Neutrophil (primary cell): ENCODE measurements at regions not wholly inside any gene's neighbourhood (a gene's known extent, or its start where the extent isn't known, plus 50 kb on each side); places are given as distances from the start of the nearest gene placed in this dataset.

Experiments
- H3K27ac ChIP-seq: fragments of 200-600 bp; sonication (generic); 2 replicates; pipeline ENCODE4 v1.5.1; 2016; ENCODE audit warnings: mild to moderate bottlenecking, moderate library complexity
- H3K27me3 ChIP-seq: fragments of 200-600 bp; sonication (generic); 2 replicates; pipeline ENCODE4 v1.6.0; 2016; ENCODE audit warnings: mild to moderate bottlenecking
- H3K36me3 ChIP-seq: fragments of 200-600 bp; sonication (generic); 2 replicates; pipeline ENCODE4 v1.5.1; 2017
- H3K4me1 ChIP-seq, 2 experiments: fragments of 200-600 bp in 1 of 2; sonication (generic) in 1 of 2; 1 replicate in 1 of 2; 2 replicates in 1 of 2; pipeline versions ENCODE4 v1.5.1 to v1.6.1; 2013 to 2016; ENCODE audit warnings: low read depth in 1 of 2, low read length in 1 of 2, mild to moderate bottlenecking in 1 of 2, moderate library complexity in 1 of 2; ENCODE audit not compliant: control insufficient read depth in 1 of 2, insufficient read depth in 1 of 2
- H3K4me3 ChIP-seq, 2 experiments: fragments of 200-600 bp in 1 of 2; sonication (generic) in 1 of 2; 1 replicate in 1 of 2; 2 replicates in 1 of 2; pipeline ENCODE4 v1.5.1; 2013 to 2016; ENCODE audit warnings: low read depth in 1 of 2, low read length in 1 of 2, mild to moderate bottlenecking in 1 of 2, moderate library complexity in 1 of 2
- H3K9me3 ChIP-seq: fragments of 200-600 bp; sonication (generic); 2 replicates; pipeline ENCODE4 v1.5.1; 2016
- TF ChIP-seq, protein P1 (sequence below): fragments of 200-600 bp; sonication (generic); IDR thresholded peaks from 2 replicates; pipeline ENCODE4 v1.5.1; 2016; ENCODE audit warnings: antibody characterized with exemption

DNA sequence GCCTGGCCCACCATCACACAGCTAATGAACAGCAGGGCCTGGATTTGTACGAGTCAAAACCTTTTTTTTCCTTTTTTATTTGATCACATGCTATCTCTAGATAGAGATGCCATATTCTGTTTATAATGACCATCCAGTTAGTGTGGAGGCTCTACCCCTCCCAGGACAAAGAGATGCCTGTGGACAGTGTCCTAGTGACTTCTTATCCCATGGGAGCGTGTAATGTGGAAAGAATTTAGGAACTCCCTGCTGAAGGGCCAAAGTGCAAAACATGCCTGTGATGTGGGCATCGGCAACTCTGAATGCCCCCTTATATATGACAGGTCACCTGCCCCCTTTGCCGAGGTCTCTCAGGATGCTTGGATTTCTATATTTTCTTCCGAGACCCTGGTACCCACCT, 292.2 kb downstream of the RRAGC start:
- no peaks in the 10 kb centered on the region for H3K9me3 ChIP-seq
- TF ChIP-seq, protein P1, sequence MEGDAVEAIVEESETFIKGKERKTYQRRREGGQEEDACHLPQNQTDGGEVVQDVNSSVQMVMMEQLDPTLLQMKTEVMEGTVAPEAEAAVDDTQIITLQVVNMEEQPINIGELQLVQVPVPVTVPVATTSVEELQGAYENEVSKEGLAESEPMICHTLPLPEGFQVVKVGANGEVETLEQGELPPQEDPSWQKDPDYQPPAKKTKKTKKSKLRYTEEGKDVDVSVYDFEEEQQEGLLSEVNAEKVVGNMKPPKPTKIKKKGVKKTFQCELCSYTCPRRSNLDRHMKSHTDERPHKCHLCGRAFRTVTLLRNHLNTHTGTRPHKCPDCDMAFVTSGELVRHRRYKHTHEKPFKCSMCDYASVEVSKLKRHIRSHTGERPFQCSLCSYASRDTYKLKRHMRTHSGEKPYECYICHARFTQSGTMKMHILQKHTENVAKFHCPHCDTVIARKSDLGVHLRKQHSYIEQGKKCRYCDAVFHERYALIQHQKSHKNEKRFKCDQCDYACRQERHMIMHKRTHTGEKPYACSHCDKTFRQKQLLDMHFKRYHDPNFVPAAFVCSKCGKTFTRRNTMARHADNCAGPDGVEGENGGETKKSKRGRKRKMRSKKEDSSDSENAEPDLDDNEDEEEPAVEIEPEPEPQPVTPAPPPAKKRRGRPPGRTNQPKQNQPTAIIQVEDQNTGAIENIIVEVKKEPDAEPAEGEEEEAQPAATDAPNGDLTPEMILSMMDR: no peak
- no peaks in the 10 kb centered on the region for H3K4me1 ChIP-seq
- peaks cover 44% of the 10 kb centered on the region for H3K27me3 ChIP-seq
- H3K36me3 ChIP-seq: no peaks in the 10 kb centered on the region
- no peak overlapping the region for H3K27ac ChIP-seq
- no peak overlapping the region for H3K4me3 ChIP-seq

DNA sequence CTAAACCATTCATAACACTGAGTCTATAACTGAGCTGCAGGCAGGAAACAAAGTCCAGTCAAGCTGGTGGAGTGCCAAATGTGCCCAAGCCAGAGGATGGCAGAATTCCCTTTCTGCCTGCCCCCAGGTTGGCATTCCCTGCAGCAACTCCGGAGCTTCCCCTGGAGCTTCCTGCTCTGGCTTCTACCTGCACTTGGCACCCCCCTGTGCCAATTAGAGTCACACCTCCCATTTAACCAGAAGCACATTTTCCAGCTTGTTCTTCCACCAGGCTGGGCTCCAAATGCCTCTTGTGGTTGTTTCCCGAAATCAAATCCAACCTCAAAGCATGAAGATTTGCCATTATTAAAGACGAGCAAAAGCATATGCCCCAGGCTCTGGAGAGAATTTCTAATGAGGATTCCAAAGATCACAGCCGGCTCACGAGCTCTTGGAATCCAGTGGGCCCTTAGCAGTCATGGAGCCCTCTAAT, 294.5 kb downstream of the RRAGC start:
- no peaks in the 10 kb centered on the region for H3K36me3 ChIP-seq
- TF ChIP-seq, protein P1: no peak
- no peak overlapping the region for H3K4me3 ChIP-seq
- no peaks in the 10 kb centered on the region for H3K9me3 ChIP-seq
- no peak overlapping the region for H3K27ac ChIP-seq
- H3K4me1 ChIP-seq: peaks cover 5 to 8% of the 10 kb centered on the region in 2 experiments
- peaks cover 34% of the 10 kb centered on the region for H3K27me3 ChIP-seq

DNA sequence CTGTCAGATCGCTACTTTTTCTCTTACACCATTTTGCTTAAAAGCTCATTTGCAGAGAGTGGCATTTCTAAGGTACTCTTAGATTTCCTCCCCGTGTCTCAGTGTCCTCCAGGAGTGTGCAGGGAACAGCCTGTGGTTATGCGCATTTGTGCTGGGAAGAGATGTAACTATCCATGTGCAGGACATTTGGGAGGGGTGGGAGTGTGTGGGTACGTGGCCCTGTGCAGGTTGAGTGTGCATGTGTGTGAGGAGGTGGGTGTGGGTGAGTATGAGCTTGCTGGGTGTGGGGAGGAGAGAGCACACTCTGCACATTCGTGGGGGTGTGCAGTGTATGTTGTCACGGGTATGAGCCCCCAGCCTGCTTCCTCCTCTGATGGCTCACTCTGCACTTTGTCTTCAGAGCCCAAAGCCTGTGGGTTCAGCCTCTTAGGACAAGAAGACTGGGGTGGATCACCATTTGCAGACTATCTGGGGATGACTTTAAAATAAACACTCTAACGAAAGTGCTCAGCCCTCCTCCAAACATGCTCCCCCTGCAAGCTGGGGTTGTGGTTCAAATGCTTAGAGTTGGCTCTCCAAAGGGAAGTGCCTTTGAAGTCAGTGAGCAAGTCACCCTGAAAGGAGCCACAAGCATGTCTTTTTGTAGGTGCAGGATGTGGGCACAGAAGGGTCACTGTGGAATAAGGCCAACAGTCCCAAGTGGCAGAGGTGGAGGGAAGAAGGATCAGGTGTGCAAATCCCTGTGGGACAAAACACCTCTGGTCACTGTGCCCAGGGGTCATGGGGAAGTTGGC, 295.4 kb downstream of the RRAGC start:
- Histone ChIP-seq H3K4me1 (peaks cover 12 to 16% of the 10 kb centered on the region in 2 experiments), H3K27ac (no peak overlapping the region), H3K9me3 (no peaks in the 10 kb centered on the region), H3K4me3 (no peak overlapping the region), H3K36me3 (no peaks in the 10 kb centered on the region), H3K27me3 (peaks cover 25% of the 10 kb centered on the region)
- TF ChIP-seq, protein P1: no peak

DNA sequence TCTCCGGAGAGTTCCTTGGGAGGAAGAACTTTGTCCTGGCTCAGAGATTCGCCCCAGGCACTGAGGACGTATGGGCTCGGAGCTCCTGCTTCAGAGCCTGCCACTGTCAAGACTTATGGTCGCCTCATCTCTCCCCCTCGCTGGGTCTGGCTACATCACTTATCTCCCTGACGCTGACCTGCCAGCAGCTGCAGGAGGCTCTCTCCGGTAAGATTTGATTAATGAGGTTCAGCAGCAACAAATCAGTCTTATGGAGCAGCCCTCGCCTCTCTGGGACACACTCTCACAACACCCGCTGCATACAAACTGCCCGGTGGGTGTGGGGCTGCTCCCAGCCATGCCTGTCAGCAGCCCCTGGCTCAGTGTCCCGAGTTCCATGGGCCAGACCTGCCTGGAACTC, 297.8 kb downstream of the RRAGC start:
- Histone ChIP-seq H3K27ac (no peak overlapping the region), H3K4me1 (peaks cover 16 to 22% of the 10 kb centered on the region in 2 experiments), H3K4me3 (no peak overlapping the region), H3K9me3 (no peaks in the 10 kb centered on the region), H3K36me3 (no peaks in the 10 kb centered on the region), H3K27me3 (peaks cover 16% of the 10 kb centered on the region)
- TF ChIP-seq, protein P1: no peak

DNA sequence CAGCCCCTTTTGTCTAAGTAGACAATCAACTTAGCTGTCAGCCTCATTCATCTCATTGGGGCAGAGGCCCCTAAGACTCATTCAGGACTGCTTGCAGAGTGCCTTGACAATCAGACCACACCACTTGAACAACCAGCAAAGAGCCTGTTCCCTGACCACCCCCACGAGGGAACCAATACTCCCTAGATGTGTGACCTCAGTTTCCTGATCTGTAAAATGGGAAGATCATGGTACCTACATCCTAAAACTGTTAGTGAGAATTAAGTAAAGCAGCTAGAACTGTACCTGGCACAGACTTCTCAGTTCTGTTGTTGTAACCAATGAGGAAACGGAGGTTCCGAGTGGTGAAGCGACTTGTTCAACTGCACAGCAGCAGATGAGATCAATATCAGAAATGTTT, 298.5 kb downstream of the RRAGC start:
- H3K4me1 ChIP-seq: peaks cover 16 to 22% of the 10 kb centered on the region in 2 experiments
- H3K27ac ChIP-seq: no peak overlapping the region
- no peaks in the 10 kb centered on the region for H3K9me3 ChIP-seq
- H3K4me3 ChIP-seq: no peak overlapping the region
- H3K36me3 ChIP-seq: no peaks in the 10 kb centered on the region
- peaks cover 16% of the 10 kb centered on the region for H3K27me3 ChIP-seq
- TF ChIP-seq, protein P1: no peak
